A673 (cell line): ENCODE measurements at regions not wholly inside any gene's neighbourhood (a gene's known extent, or its start where the extent isn't known, plus 50 kb on each side); places are given as distances from the start of the nearest gene placed in this dataset.

Source experiments
- BruUV-seq: library from RNA; stranded (reverse); fragments of 400-500 nt; replicated peaks from 2 replicates; lab custom pipeline; 2021; lab: Mats Ljungman, UMichigan
- CTCF ChIA-PET: fragments of 300-600 bp; sonication (Branson Sonifier 250); formaldehyde crosslinking; loops from one replicate; lab custom pipeline; 2022; ENCODE audit warnings: antibody characterized with exemption; lab: Charles Lee
- POLR2A ChIA-PET: fragments of 300-600 bp; sonication (Branson Sonifier 250); formaldehyde crosslinking; loops from one replicate; lab custom pipeline; 2022; ENCODE audit warnings: antibody characterized with exemption; ENCODE audit not compliant: low non-redundant PET; lab: Charles Lee
- DNase-seq: peaks from one replicate; pipeline ENCODE4 v3.0.0-alpha.2; 2015; ENCODE audit warnings: low spot score
- H3K27ac ChIP-seq: fragments of 200-600 bp; sonication (generic); 2 replicates; pipeline ENCODE4 v1.5.1; 2016; ENCODE audit warnings: mixed run types, low read depth, mild to moderate bottlenecking, mixed read lengths, antibody characterized with exemption, low read length; ENCODE audit not compliant: poor library complexity, severe bottlenecking
- H3K27me3 ChIP-seq: fragments of 200-600 bp; sonication (generic); replicated peaks from 2 replicates; pipeline ENCODE4 v1.6.1; 2017; ENCODE audit warnings: mixed run types, low read depth, mild to moderate bottlenecking, mixed read lengths, antibody characterized with exemption, low read length; ENCODE audit not compliant: insufficient read depth, poor library complexity
- H3K36me3 ChIP-seq: fragments of 200-600 bp; sonication (generic); 2 replicates; pipeline ENCODE4 v1.6.1; 2016; ENCODE audit warnings: mixed run types, mild to moderate bottlenecking, mixed read lengths, antibody characterized with exemption, low read length; ENCODE audit not compliant: insufficient read depth, poor library complexity, severe bottlenecking
- H3K4me1 ChIP-seq: fragments of 200-600 bp; sonication (generic); 2 replicates; pipeline ENCODE4 v1.6.1; 2017; ENCODE audit warnings: mixed run types, mild to moderate bottlenecking, mixed read lengths, antibody characterized with exemption, low read length; ENCODE audit not compliant: insufficient read depth, poor library complexity, severe bottlenecking
- H3K4me3 ChIP-seq: fragments of 200-600 bp; sonication (generic); 2 replicates; pipeline ENCODE4 v1.5.1; 2016; ENCODE audit warnings: low read depth, mixed run types, mild to moderate bottlenecking, mixed read lengths, low read length; ENCODE audit not compliant: poor library complexity, severe bottlenecking
- H3K9me3 ChIP-seq: fragments of 200-600 bp; sonication (generic); 2 replicates; pipeline ENCODE4 v1.6.1; 2016; ENCODE audit warnings: mixed run types, low read depth, mild to moderate bottlenecking, mixed read lengths, antibody characterized with exemption, low read length; ENCODE audit not compliant: poor library complexity, severe bottlenecking
- EZH2 ChIP-seq: fragments of 200-600 bp; sonication (generic); IDR thresholded peaks from 2 replicates; pipeline ENCODE4 v1.6.1; 2017; ENCODE audit warnings: borderline replicate concordance, low read depth, mild to moderate bottlenecking, mixed read lengths, antibody characterized with exemption, low read length; ENCODE audit not compliant: poor library complexity, severe bottlenecking
- intact Hi-C: fragments of 100-400 bp; cut with micrococcal nuclease; formaldehyde crosslinking; loops from one replicate; pipeline ENCODE4 v1.10.0; 2022; ENCODE audit not compliant: unreplicated experiment
- TF ChIP-seq, protein P1 (sequence below): fragments of 300-800, 200-600 bp; sonication (generic); conservative IDR thresholded peaks from 2 replicates; pipeline ENCODE4 v1.5.1; 2017; ENCODE audit warnings: low read depth, mild to moderate bottlenecking, antibody characterized with exemption, low read length, moderate library complexity, mixed read lengths

DNA sequence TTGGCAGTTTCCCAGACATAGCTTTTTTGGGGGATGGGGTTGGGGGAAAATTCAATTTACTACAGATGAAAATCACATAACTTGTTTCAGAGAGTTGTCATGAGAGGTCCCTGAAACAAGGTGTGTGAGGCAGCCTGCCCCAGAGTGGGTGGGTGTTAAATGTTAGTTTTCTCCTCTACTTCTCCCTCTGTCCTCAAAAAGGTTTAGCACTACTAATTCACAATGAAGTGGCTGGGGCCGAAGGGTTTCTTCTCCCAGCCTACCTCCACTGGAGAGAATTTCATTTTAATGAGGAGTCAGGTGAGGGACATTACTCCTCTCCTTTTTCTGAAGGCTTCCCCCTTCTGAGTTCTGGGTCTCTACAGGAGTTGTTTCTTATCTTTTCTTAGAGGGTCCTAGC is 103.3 kb downstream of the C1orf94 start:
- intact Hi-C loops: no loop called here
- Histone ChIP-seq H3K4me1 (no peaks in the 10 kb centered on the region), H3K36me3 (no peaks in the 10 kb centered on the region), H3K9me3 (no peaks in the 10 kb centered on the region), H3K4me3 (no peak overlapping the region), H3K27me3 (no peaks in the 10 kb centered on the region), H3K27ac (no peak overlapping the region)
- DNase-seq: no peak
- no TSS peak for BruUV-seq
- ChIA-PET CTCF (no interaction called here), POLR2A (no interaction called here)
- TF ChIP-seq, protein P1, sequence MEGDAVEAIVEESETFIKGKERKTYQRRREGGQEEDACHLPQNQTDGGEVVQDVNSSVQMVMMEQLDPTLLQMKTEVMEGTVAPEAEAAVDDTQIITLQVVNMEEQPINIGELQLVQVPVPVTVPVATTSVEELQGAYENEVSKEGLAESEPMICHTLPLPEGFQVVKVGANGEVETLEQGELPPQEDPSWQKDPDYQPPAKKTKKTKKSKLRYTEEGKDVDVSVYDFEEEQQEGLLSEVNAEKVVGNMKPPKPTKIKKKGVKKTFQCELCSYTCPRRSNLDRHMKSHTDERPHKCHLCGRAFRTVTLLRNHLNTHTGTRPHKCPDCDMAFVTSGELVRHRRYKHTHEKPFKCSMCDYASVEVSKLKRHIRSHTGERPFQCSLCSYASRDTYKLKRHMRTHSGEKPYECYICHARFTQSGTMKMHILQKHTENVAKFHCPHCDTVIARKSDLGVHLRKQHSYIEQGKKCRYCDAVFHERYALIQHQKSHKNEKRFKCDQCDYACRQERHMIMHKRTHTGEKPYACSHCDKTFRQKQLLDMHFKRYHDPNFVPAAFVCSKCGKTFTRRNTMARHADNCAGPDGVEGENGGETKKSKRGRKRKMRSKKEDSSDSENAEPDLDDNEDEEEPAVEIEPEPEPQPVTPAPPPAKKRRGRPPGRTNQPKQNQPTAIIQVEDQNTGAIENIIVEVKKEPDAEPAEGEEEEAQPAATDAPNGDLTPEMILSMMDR: no peak

DNA sequence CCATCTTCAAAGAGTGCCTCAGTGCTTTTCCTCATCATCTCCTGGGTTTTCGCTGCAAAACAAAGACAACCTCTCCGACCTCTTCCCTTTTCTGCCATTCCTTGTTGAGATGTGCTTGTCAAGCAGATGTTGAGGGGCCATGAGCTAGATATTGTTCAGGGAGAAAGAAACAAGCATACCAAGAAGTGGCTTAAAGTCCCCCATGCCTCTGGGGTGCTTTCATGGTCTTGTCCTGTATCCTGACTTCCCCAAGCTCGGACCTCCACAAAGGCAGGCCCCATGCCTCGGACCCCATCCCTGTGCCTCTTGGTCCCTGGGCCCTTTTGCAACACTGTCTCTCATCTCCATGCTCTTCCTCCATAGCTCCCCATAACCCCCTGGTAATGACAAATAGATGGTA is 103.8 kb downstream of the C1orf94 start:
- TF ChIP-seq, protein P1: no peak
- H3K4me1 ChIP-seq: no peaks in the 10 kb centered on the region
- no peaks in the 10 kb centered on the region for H3K36me3 ChIP-seq
- H3K4me3 ChIP-seq: no peak overlapping the region
- intact Hi-C loops: no loop called here
- no peak for DNase-seq
- no peak overlapping the region for H3K27ac ChIP-seq
- no TSS peak for BruUV-seq
- H3K27me3 ChIP-seq: peaks cover 4% of the 10 kb centered on the region
- CTCF ChIA-PET: no interaction called here
- POLR2A ChIA-PET: no interaction called here
- no peaks in the 10 kb centered on the region for H3K9me3 ChIP-seq

DNA sequence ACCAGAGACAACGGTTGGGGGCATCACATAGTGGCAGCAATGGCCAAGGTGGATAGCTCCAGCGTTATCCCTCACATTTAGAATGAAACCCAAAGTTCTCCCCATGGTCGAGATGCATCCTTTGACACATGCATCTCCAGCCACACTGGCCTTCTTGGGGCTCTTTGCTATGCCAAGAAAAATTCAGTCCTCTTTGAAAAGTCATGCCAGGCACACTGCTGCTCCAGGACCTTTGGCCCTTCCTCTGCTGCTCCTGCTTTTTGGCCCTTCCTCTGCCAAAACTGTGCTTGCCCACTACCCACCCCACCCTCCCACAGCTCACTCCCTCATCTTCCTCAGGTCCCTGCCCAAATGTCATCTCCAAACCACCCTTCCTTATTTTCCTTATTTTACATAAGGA is 106.4 kb downstream of the C1orf94 start:
- no peaks in the 10 kb centered on the region for H3K36me3 ChIP-seq
- intact Hi-C loops: no loop called here
- H3K4me1 ChIP-seq: no peaks in the 10 kb centered on the region
- H3K4me3 ChIP-seq: no peak overlapping the region
- CTCF ChIA-PET: no interaction called here
- POLR2A ChIA-PET: no interaction called here
- BruUV-seq: no TSS peak
- TF ChIP-seq, protein P1: no peak
- no peak for TF ChIP-seq EZH2
- H3K27ac ChIP-seq: no peak overlapping the region
- H3K27me3 ChIP-seq: peaks cover 4% of the 10 kb centered on the region
- no peak for DNase-seq
- no peaks in the 10 kb centered on the region for H3K9me3 ChIP-seq
